Mesendoderm (in vitro differentiated cells): ENCODE measurements at regions not wholly inside any gene's neighbourhood (a gene's known extent, or its start where the extent isn't known, plus 50 kb on each side); places are given as distances from the start of the nearest gene placed in this dataset.

Source experiments
- DNase-seq: peaks from one replicate; pipeline ENCODE4 v3.0.0; 2013
- H2AK5ac ChIP-seq: 2 replicates; pipeline ENCODE4 v1.6.1; 2013; ENCODE audit warnings: low read length, inconsistent platforms
- H2BK120ac ChIP-seq: 2 replicates; pipeline ENCODE4 v1.6.1; 2013; ENCODE audit warnings: low read depth, mild to moderate bottlenecking, low read length, moderate library complexity, mixed read lengths
- H2BK15ac ChIP-seq: replicated peaks from 2 replicates; pipeline ENCODE4 v1.6.1; 2013; ENCODE audit warnings: low read depth, mild to moderate bottlenecking, moderate library complexity
- H2BK5ac ChIP-seq: 2 replicates; pipeline ENCODE4 v1.6.1; 2013; ENCODE audit warnings: low read length, inconsistent platforms
- H3K18ac ChIP-seq: 2 replicates; pipeline ENCODE4 v1.6.1; 2013; ENCODE audit warnings: mild to moderate bottlenecking, low read length, mixed read lengths
- H3K23ac ChIP-seq: one replicate; pipeline ENCODE4 v1.6.1; 2013; ENCODE audit warnings: low read length
- H3K27ac ChIP-seq: 2 replicates; pipeline ENCODE4 v1.5.1; 2013; ENCODE audit warnings: low read depth, mild to moderate bottlenecking, inconsistent platforms, low read length, moderate library complexity
- H3K27me3 ChIP-seq: 2 replicates; pipeline ENCODE4 v1.6.1; 2013; ENCODE audit warnings: low read length, control low read depth, mild to moderate bottlenecking, inconsistent platforms; ENCODE audit not compliant: insufficient read depth, poor library complexity
- H3K36me3 ChIP-seq: 2 replicates; pipeline ENCODE4 v1.6.1; 2013; ENCODE audit warnings: low read length, inconsistent platforms; ENCODE audit not compliant: control insufficient read depth, insufficient read depth
- H3K4ac ChIP-seq: one replicate; pipeline ENCODE4 v1.6.1; 2013; ENCODE audit warnings: low read depth, mild to moderate bottlenecking, low read length, moderate library complexity
- H3K4me1 ChIP-seq: 2 replicates; pipeline ENCODE4 v1.6.1; 2013; ENCODE audit warnings: low read depth, low read length, inconsistent platforms; ENCODE audit not compliant: control insufficient read depth
- H3K4me2 ChIP-seq: 2 replicates; pipeline ENCODE4 v1.6.1; 2013; ENCODE audit warnings: low read length
- H3K4me3 ChIP-seq: 2 replicates; pipeline ENCODE4 v1.5.1; 2013; ENCODE audit warnings: mild to moderate bottlenecking, low read length
- H3K56ac ChIP-seq: one replicate; pipeline ENCODE4 v1.6.1; 2013; ENCODE audit warnings: low read length
- H3K79me1 ChIP-seq: 2 replicates; pipeline ENCODE4 v1.6.1; 2013; ENCODE audit warnings: low read length, inconsistent platforms
- H3K79me2 ChIP-seq: 2 replicates; pipeline ENCODE4 v1.6.1; 2013; ENCODE audit warnings: mild to moderate bottlenecking, low read length; ENCODE audit not compliant: control insufficient read depth, insufficient read depth
- H3K9ac ChIP-seq: 2 replicates; pipeline ENCODE4 v1.6.1; 2013; ENCODE audit warnings: low read length, inconsistent platforms
- H4K5ac ChIP-seq: one replicate; pipeline ENCODE4 v1.6.1; 2013; ENCODE audit warnings: low read length
- H4K8ac ChIP-seq: one replicate; pipeline ENCODE4 v1.6.1; 2013; ENCODE audit warnings: low read depth, mild to moderate bottlenecking, control low read depth, low read length, moderate library complexity
- WGBS: extraction: QIAGEN DNeasy Blood & Tissue Kit; methylation state at CpG from one replicate; pipeline ENCODE4 v1.1.7; 2013; ENCODE audit warnings: low lambda C conversion rate, missing lambda C conversion rate; ENCODE audit not compliant: insufficient coverage; ENCODE audit errors: extremely low coverage; 5-methylcytosine and 5-hydroxymethylcytosine counted together

- WGBS = no CpG with 5 or more reads among the region's 1 CpG
Measured at GRCh38 chr18:37689841-37690240, 124.2 kb upstream of the CELF4 start.

GRCh38 chr18:37684590-37684989 lies 119.0 kb upstream of the CELF4 start:
- H3K9ac ChIP-seq = no peak overlapping the region
- H3K27ac ChIP-seq = no peak overlapping the region
- DNase-seq = peak; percentile 40
- no peaks in the 10 kb centered on the region for H3K79me1 ChIP-seq
- WGBS = no CpG with 5 or more reads among the region's 3 CpGs
- H2BK5ac ChIP-seq = no peak overlapping the region
- no peak overlapping the region for H3K18ac ChIP-seq
- no peak overlapping the region for H3K4me3 ChIP-seq
- H3K4me2 ChIP-seq = no peak overlapping the region
- no peak overlapping the region for H3K23ac ChIP-seq
- H2AK5ac ChIP-seq = no peak overlapping the region
- H3K56ac ChIP-seq = no peak overlapping the region
- H3K27me3 ChIP-seq = no peaks in the 10 kb centered on the region
- no peak overlapping the region for H2BK15ac ChIP-seq
- no peaks in the 10 kb centered on the region for H3K36me3 ChIP-seq
- no peaks in the 10 kb centered on the region for H3K4me1 ChIP-seq
- no peak overlapping the region for H3K4ac ChIP-seq
- no peak overlapping the region for H4K8ac ChIP-seq
- H4K5ac ChIP-seq = no peak overlapping the region
- no peaks in the 10 kb centered on the region for H3K79me2 ChIP-seq
- H2BK120ac ChIP-seq = no peak overlapping the region

More at GRCh38 chr18:37689841-37690240, 124.2 kb upstream of the CELF4 start:
- H3K36me3 ChIP-seq = no peaks in the 10 kb centered on the region
- H4K8ac ChIP-seq = no peak overlapping the region
- H3K18ac ChIP-seq = no peak overlapping the region
- H3K4ac ChIP-seq = no peak overlapping the region
- H4K5ac ChIP-seq = no peak overlapping the region
- no peak overlapping the region for H3K9ac ChIP-seq
- DNase-seq = no peak
- no peak overlapping the region for H3K56ac ChIP-seq
- H3K27me3 ChIP-seq = no peaks in the 10 kb centered on the region
- no peak overlapping the region for H2BK15ac ChIP-seq
- H3K79me2 ChIP-seq = no peaks in the 10 kb centered on the region
- no peak overlapping the region for H3K4me3 ChIP-seq
- H2BK5ac ChIP-seq = no peak overlapping the region
- H3K27ac ChIP-seq = no peak overlapping the region
- no peak overlapping the region for H3K23ac ChIP-seq
- no peaks in the 10 kb centered on the region for H3K4me1 ChIP-seq
- H2BK120ac ChIP-seq = no peak overlapping the region
- no peak overlapping the region for H3K4me2 ChIP-seq
- no peaks in the 10 kb centered on the region for H3K79me1 ChIP-seq
- H2AK5ac ChIP-seq = no peak overlapping the region

- no peak for DNase-seq
Measured at GRCh38 chr18:37684183-37684582, 118.6 kb upstream of the CELF4 start.

GRCh38 chr18:37680911-37681310 lies 115.3 kb upstream of the CELF4 start:
- Histone ChIP-seq H4K8ac (no peak overlapping the region), H3K79me1 (no peaks in the 10 kb centered on the region), H3K56ac (no peak overlapping the region), H3K79me2 (no peaks in the 10 kb centered on the region), H3K4me2 (no peak overlapping the region), H3K27ac (no peak overlapping the region), H3K27me3 (no peaks in the 10 kb centered on the region), H3K4me3 (no peak overlapping the region), H2BK120ac (no peak overlapping the region), H3K23ac (no peak overlapping the region), H3K4ac (no peak overlapping the region), H3K36me3 (no peaks in the 10 kb centered on the region), H3K9ac (no peak overlapping the region), H2BK5ac (no peak overlapping the region), H3K4me1 (no peaks in the 10 kb centered on the region), H2BK15ac (no peak overlapping the region), H4K5ac (no peak overlapping the region), H3K18ac (no peak overlapping the region), H2AK5ac (no peak overlapping the region)
- no CpG with 5 or more reads among the region's 3 CpGs for WGBS
- DNase-seq = no peak

More at GRCh38 chr18:37684183-37684582, 118.6 kb upstream of the CELF4 start:
- Histone ChIP-seq H3K9ac (no peak overlapping the region), H3K79me1 (no peaks in the 10 kb centered on the region), H3K4me2 (no peak overlapping the region), H3K4me3 (no peak overlapping the region), H4K8ac (no peak overlapping the region), H3K4ac (no peak overlapping the region), H4K5ac (no peak overlapping the region), H2BK120ac (no peak overlapping the region), H3K79me2 (no peaks in the 10 kb centered on the region), H3K56ac (no peak overlapping the region), H3K36me3 (no peaks in the 10 kb centered on the region), H3K18ac (no peak overlapping the region), H3K23ac (no peak overlapping the region), H3K27me3 (no peaks in the 10 kb centered on the region), H3K4me1 (no peaks in the 10 kb centered on the region), H2BK5ac (no peak overlapping the region), H3K27ac (no peak overlapping the region), H2AK5ac (no peak overlapping the region), H2BK15ac (no peak overlapping the region)
- no CpG with 5 or more reads among the region's 5 CpGs for WGBS

GRCh38 chr18:37676276-37676675 lies 110.7 kb upstream of the CELF4 start:
- H3K4me2 ChIP-seq = no peak overlapping the region
- no peak overlapping the region for H3K9ac ChIP-seq
- H3K36me3 ChIP-seq = no peaks in the 10 kb centered on the region
- H3K79me1 ChIP-seq = no peaks in the 10 kb centered on the region
- no peak overlapping the region for H3K18ac ChIP-seq
- no peak overlapping the region for H2BK5ac ChIP-seq
- H3K56ac ChIP-seq = no peak overlapping the region
- no peak for DNase-seq
- WGBS = no CpG with 5 or more reads among the region's 1 CpG
- H3K4me3 ChIP-seq = no peak overlapping the region
- no peak overlapping the region for H2BK120ac ChIP-seq
- no peak overlapping the region for H3K27ac ChIP-seq
- no peaks in the 10 kb centered on the region for H3K4me1 ChIP-seq
- H2BK15ac ChIP-seq = no peak overlapping the region
- no peak overlapping the region for H4K5ac ChIP-seq
- H3K79me2 ChIP-seq = no peaks in the 10 kb centered on the region
- H3K4ac ChIP-seq = no peak overlapping the region
- H2AK5ac ChIP-seq = no peak overlapping the region
- no peak overlapping the region for H4K8ac ChIP-seq
- no peak overlapping the region for H3K23ac ChIP-seq
- no peaks in the 10 kb centered on the region for H3K27me3 ChIP-seq

GRCh38 chr18:37675699-37676098 lies 110.1 kb upstream of the CELF4 start:
- no peak overlapping the region for H3K4me3 ChIP-seq
- H3K27me3 ChIP-seq = no peaks in the 10 kb centered on the region
- no peak overlapping the region for H2BK120ac ChIP-seq
- no peak overlapping the region for H2BK5ac ChIP-seq
- no peak overlapping the region for H3K56ac ChIP-seq
- H3K79me1 ChIP-seq = no peaks in the 10 kb centered on the region
- H3K23ac ChIP-seq = no peak overlapping the region
- H3K18ac ChIP-seq = no peak overlapping the region
- no peak overlapping the region for H3K27ac ChIP-seq
- no peak overlapping the region for H3K4ac ChIP-seq
- H3K9ac ChIP-seq = no peak overlapping the region
- H4K8ac ChIP-seq = no peak overlapping the region
- H3K79me2 ChIP-seq = no peaks in the 10 kb centered on the region
- no peak overlapping the region for H3K4me2 ChIP-seq
- DNase-seq = no peak
- no peak overlapping the region for H2AK5ac ChIP-seq
- H3K4me1 ChIP-seq = no peaks in the 10 kb centered on the region
- H2BK15ac ChIP-seq = no peak overlapping the region
- H4K5ac ChIP-seq = no peak overlapping the region
- WGBS = no CpG with 5 or more reads among the region's 1 CpG
- no peaks in the 10 kb centered on the region for H3K36me3 ChIP-seq
